ENCODE measurements at regions not wholly inside any gene's neighbourhood (a gene's known extent, or its start where the extent isn't known, plus 50 kb on each side); places are given as distances from the start of the nearest gene placed in this dataset.

GRCh38 chr4:179631321-179631720, 2189.1 kb upstream of the AGA start:
- ChIA-PET CTCF (no interaction called here), RAD21 (ENCODE audit: unreplicated experiment) (no interaction called here), SMC1A (ENCODE audit: uncharacterized antibody, unreplicated experiment) (interaction anchor here (1.0 kb wide), 1 partner anchor 15 kb away, joined by 3 read pairs; no protein-coding TSS in a partner anchor), POLR2A (no interaction called here)
- intact Hi-C loops (cut with micrococcal nuclease; ENCODE audit: unreplicated experiment) (no loop called here), in situ Hi-C loops (cut with MboI) (no loop called here)
- no peak overlapping the region for H3K4me3 ChIP-seq
- FAIRE-seq (no peak), ATAC-seq (no peak), DNase-seq (ENCODE audit: low read depth, low spot score) (no peak)
- no peaks in the 10 kb centered on the region for H3K4me1 ChIP-seq (ENCODE audit: control insufficient read depth, insufficient read depth, low read length)
- H3K79me2 ChIP-seq (ENCODE audit: control insufficient read depth, insufficient read depth, low read length): no peaks in the 10 kb centered on the region
- H3K4me2 ChIP-seq (ENCODE audit: control insufficient read depth, insufficient read depth): no peak overlapping the region
- H3K27me3 ChIP-seq (replicated peaks in 1 of 2; ENCODE audit: control insufficient read depth in 2 of 2, insufficient read depth in 2 of 2, low read length in 1 of 2): no peaks in the 10 kb centered on the region
- BruUV-seq (replicated peaks): no TSS peak
- no peak overlapping the region for H3K9ac ChIP-seq (ENCODE audit: control insufficient read depth, insufficient read depth, low read length)
- TF ChIP-seq LARP7 (IDR thresholded peaks at IDR 0.05): no peak
- H3K27ac ChIP-seq (ENCODE audit: control insufficient read depth, insufficient read depth): no peak overlapping the region
- H3K36me3 ChIP-seq (ENCODE audit: control insufficient read depth in 2 of 2, insufficient read depth in 2 of 2, low read length in 1 of 2): no peaks in the 10 kb centered on the region
- H3K9me3 ChIP-seq (replicated peaks; ENCODE audit: control insufficient read depth, insufficient read depth, low read length): no peaks in the 10 kb centered on the region
- no peak overlapping the region for H2AFZ ChIP-seq (ENCODE audit: control insufficient read depth, low read depth, low read length)
- H4K20me1 ChIP-seq (ENCODE audit: control insufficient read depth, insufficient read depth): no peaks in the 10 kb centered on the region

- CTCF ChIA-PET: interaction anchor here (1.3 kb wide), 1 partner anchor 9 kb away, joined by 4 read pairs; no protein-coding TSS in a partner anchor
- FAIRE-seq: peak; percentile 52
These were observed 2192.6 kb upstream of the AGA start for GRCh38 chr4:179634862-179635261.

More at GRCh38 chr4:179634862-179635261, 2192.6 kb upstream of the AGA start:
- no peak overlapping the region for H3K9ac ChIP-seq (ENCODE audit: control insufficient read depth, insufficient read depth, low read length)
- TF ChIP-seq SP1 (IDR thresholded peaks at IDR 0.05; ENCODE audit: low read depth, low read length) (no peak), YBX1 (IDR thresholded peaks at IDR 0.05) (no peak), KDM1A (IDR thresholded peaks at IDR 0.05; ENCODE audit: borderline replicate concordance) (no peak), IRF4 (IDR thresholded peaks at IDR 0.05; ENCODE audit: low read depth, low read length) (no peak), RB1 (IDR thresholded peaks at IDR 0.05; ENCODE audit: borderline replicate concordance) (no peak), ETV6 (conservative IDR thresholded peaks at IDR 0.05 in 1 of 2, IDR thresholded peaks at IDR 0.05 in 1 of 2; ENCODE audit: borderline replicate concordance in 1 of 2, low read depth in 1 of 2) (no peak), WRNIP1 (IDR thresholded peaks at IDR 0.05; ENCODE audit: borderline replicate concordance, low read depth, low read length) (no peak), BMI1 (IDR thresholded peaks at IDR 0.05; ENCODE audit: borderline replicate concordance) (no peak), FOXK2 (IDR thresholded peaks at IDR 0.05) (no peak), ASH2L (IDR thresholded peaks at IDR 0.05; ENCODE audit: borderline replicate concordance, low read depth) (no peak)
- ChIA-PET POLR2A (interaction anchor here (0.6 kb wide), 1 partner anchor 407 kb away, joined by 3 read pairs; no protein-coding TSS in a partner anchor), SMC1A (ENCODE audit: uncharacterized antibody, unreplicated experiment) (interaction anchor here (1.0 kb wide), 1 partner anchor 26 kb away, joined by 3 read pairs; no protein-coding TSS in a partner anchor), RAD21 (ENCODE audit: unreplicated experiment) (no interaction called here)
- no peaks in the 10 kb centered on the region for H3K79me2 ChIP-seq (ENCODE audit: control insufficient read depth, insufficient read depth, low read length)
- H4K20me1 ChIP-seq (ENCODE audit: control insufficient read depth, insufficient read depth): no peaks in the 10 kb centered on the region
- H3K4me2 ChIP-seq (ENCODE audit: control insufficient read depth, insufficient read depth): no peak overlapping the region
- no peaks in the 10 kb centered on the region for H3K9me3 ChIP-seq (replicated peaks; ENCODE audit: control insufficient read depth, insufficient read depth, low read length)
- no peaks in the 10 kb centered on the region for H3K27me3 ChIP-seq (replicated peaks in 1 of 2; ENCODE audit: control insufficient read depth in 2 of 2, insufficient read depth in 2 of 2, low read length in 1 of 2)
- peak overlapping the region; percentile 34; the same call in 1 of the 2 replicates for H2AFZ ChIP-seq (ENCODE audit: control insufficient read depth, low read depth, low read length)
- BruUV-seq (replicated peaks): no TSS peak
- in situ Hi-C loops (cut with MboI) (no loop called here), intact Hi-C loops (cut with micrococcal nuclease; ENCODE audit: unreplicated experiment) (no loop called here)
- DNase-seq (ENCODE audit: low read depth, low spot score) (no peak), ATAC-seq (peak; percentile 54; the same call in 1 of the 3 replicates)
- no peak overlapping the region for H3K27ac ChIP-seq (ENCODE audit: control insufficient read depth, insufficient read depth)
- no peaks in the 10 kb centered on the region for H3K4me1 ChIP-seq (ENCODE audit: control insufficient read depth, insufficient read depth, low read length)
- H3K36me3 ChIP-seq (ENCODE audit: control insufficient read depth in 2 of 2, insufficient read depth in 2 of 2, low read length in 1 of 2): no peaks in the 10 kb centered on the region
- 12% methylated on average over 3 of the region's 3 CpGs for WGBS (ENCODE audit: insufficient coverage, insufficient replicate concordance, low lambda C conversion rate, missing lambda C conversion rate)
- H3K4me3 ChIP-seq: no peak overlapping the region

All from GM12878 (cell line).